ENCODE measurements at regions not wholly inside any gene's neighbourhood (a gene's known extent, or its start where the extent isn't known, plus 50 kb on each side); places are given as distances from the start of the nearest gene placed in this dataset.

DNA sequence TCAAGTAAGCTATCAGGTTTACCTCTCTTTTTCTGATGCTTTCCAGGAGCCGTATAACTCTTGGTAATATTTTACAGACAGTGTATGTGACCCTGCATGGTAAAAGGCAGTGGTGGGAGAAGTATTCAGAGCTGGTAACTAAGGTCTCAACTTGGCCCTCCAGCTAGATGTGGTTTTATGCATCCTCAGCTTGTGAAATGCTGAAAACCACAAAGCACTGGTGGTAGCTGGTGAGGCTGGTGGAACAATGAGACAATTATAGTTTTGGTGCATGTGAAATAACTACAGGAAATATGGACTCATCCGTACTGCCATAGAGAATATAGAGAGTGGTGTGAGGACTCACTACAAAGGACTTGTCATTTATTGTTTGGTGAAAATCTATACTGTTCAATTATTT is 383.0 kb upstream of the PCDH15 start:
- no peak overlapping the region for H3K27ac ChIP-seq
- H4K20me1 ChIP-seq (ENCODE audit: low read depth) = no peaks in the 10 kb centered on the region
- H3K9ac ChIP-seq = no peak overlapping the region
- no peaks in the 10 kb centered on the region for H3K9me3 ChIP-seq (ENCODE audit: low read depth)
- no peak for DNase-seq (ENCODE audit: low spot score)
- H3K79me2 ChIP-seq (ENCODE audit: low read depth) = no peaks in the 10 kb centered on the region
- H3F3A ChIP-seq (ENCODE audit: low read depth) = no peaks in the 10 kb centered on the region
- H3K36me3 Mint-ChIP-seq = no peaks in the 10 kb centered on the region
- H3K27ac Mint-ChIP-seq = no peak overlapping the region
- no peak overlapping the region for H3K4me2 ChIP-seq
- H3K4me1 Mint-ChIP-seq = no peaks in the 10 kb centered on the region
- no peaks in the 10 kb centered on the region for H3K27me3 Mint-ChIP-seq (ENCODE audit: insufficient read depth, low read depth)
- peaks cover 2% of the 10 kb centered on the region for H3K9me3 Mint-ChIP-seq
- TF ChIP-seq CTCF (IDR thresholded peaks at IDR 0.05) (no peak), EZH2 (IDR thresholded peaks at IDR 0.05) (no peak), EZH2phosphoT487 (IDR thresholded peaks at IDR 0.05) (no peak)
- H3K4me3 Mint-ChIP-seq = no peak overlapping the region
- H3K36me3 ChIP-seq = no peaks in the 10 kb centered on the region
- H2AFZ ChIP-seq (replicated peaks) = peak overlapping the region; percentile 40
- H3K4me1 ChIP-seq = peaks cover 9% of the 10 kb centered on the region
- H3K27me3 ChIP-seq = no peaks in the 10 kb centered on the region
- H3K4me3 ChIP-seq = no peak overlapping the region

- peaks cover 9% of the 10 kb centered on the region for H3K4me1 ChIP-seq
- peaks cover 2% of the 10 kb centered on the region for H3K9me3 Mint-ChIP-seq
- no peak overlapping the region for H3K9ac ChIP-seq
- no peak overlapping the region for H3K27ac Mint-ChIP-seq
- no peaks in the 10 kb centered on the region for H4K20me1 ChIP-seq (ENCODE audit: low read depth)
- H3K27me3 ChIP-seq = no peaks in the 10 kb centered on the region
- no peaks in the 10 kb centered on the region for H3K4me1 Mint-ChIP-seq
- no peak for TF ChIP-seq EZH2 (IDR thresholded peaks at IDR 0.05)
- H3K9me3 ChIP-seq (ENCODE audit: low read depth) = no peaks in the 10 kb centered on the region
- no peaks in the 10 kb centered on the region for H3K36me3 Mint-ChIP-seq
- no peaks in the 10 kb centered on the region for H3F3A ChIP-seq (ENCODE audit: low read depth)
- H3K79me2 ChIP-seq (ENCODE audit: low read depth) = no peaks in the 10 kb centered on the region
- DNase-seq (ENCODE audit: low spot score) = no peak
- no peak overlapping the region for H3K4me2 ChIP-seq
- no peak overlapping the region for H3K4me3 ChIP-seq
- H3K27ac ChIP-seq = no peak overlapping the region
- no peak overlapping the region for H2AFZ ChIP-seq (replicated peaks)
- H3K4me3 Mint-ChIP-seq = no peak overlapping the region
- H3K27me3 Mint-ChIP-seq (ENCODE audit: insufficient read depth, low read depth) = no peaks in the 10 kb centered on the region
- no peaks in the 10 kb centered on the region for H3K36me3 ChIP-seq
These were observed 379.3 kb upstream of the PCDH15 start for GRCh38 chr10:55180357-55180756.

DNA sequence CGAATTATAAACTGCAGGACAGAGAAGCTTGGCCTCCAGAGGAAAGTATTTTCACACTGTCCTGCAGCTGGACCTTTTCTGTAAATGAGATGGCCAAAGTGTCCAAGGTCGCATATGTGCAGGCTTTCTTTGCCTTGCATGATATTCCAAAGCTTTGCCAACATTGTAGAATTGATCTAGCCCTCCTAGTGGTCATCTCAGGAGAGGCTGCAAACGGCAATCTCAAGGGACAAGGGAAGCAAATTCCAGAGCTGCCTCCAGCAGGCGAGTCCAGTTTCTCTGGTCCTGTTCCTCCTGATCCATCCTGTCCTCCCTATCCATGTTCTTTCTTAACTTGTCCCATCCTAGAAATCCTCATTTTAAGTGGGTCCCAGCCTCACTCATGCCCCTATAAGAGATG is 373.4 kb upstream of the PCDH15 start:
- TF ChIP-seq CTCF (IDR thresholded peaks at IDR 0.05) (peak; percentile 40), EZH2phosphoT487 (IDR thresholded peaks at IDR 0.05) (no peak), EZH2 (IDR thresholded peaks at IDR 0.05) (no peak)
- Histone ChIP-seq H3K79me2 (ENCODE audit: low read depth) (no peaks in the 10 kb centered on the region), H3K4me3 (no peak overlapping the region), H3K4me2 (no peak overlapping the region), H3K36me3 (no peaks in the 10 kb centered on the region), H3K27ac (no peak overlapping the region), H3F3A (ENCODE audit: low read depth) (no peaks in the 10 kb centered on the region), H3K9me3 (ENCODE audit: low read depth) (no peaks in the 10 kb centered on the region), H3K9ac (no peak overlapping the region), H4K20me1 (ENCODE audit: low read depth) (no peaks in the 10 kb centered on the region), H3K4me1 (peaks cover 13% of the 10 kb centered on the region), H2AFZ (replicated peaks) (peak overlapping the region; percentile 73), H3K27me3 (no peaks in the 10 kb centered on the region)
- Mint-ChIP-seq H3K9me3 (peaks cover 2% of the 10 kb centered on the region), H3K4me3 (no peak overlapping the region), H3K36me3 (no peaks in the 10 kb centered on the region), H3K27me3 (ENCODE audit: insufficient read depth, low read depth) (peaks cover 2% of the 10 kb centered on the region), H3K27ac (no peak overlapping the region), H3K4me1 (no peaks in the 10 kb centered on the region)
- peak; percentile 21 for DNase-seq (ENCODE audit: low spot score)

GRCh38 chr10:55169493-55169892 is 368.5 kb upstream of the PCDH15 start:
- H3K4me2 ChIP-seq = no peak overlapping the region
- Mint-ChIP-seq H3K27me3 (ENCODE audit: insufficient read depth, low read depth) (peaks cover 2% of the 10 kb centered on the region), H3K4me1 (no peaks in the 10 kb centered on the region), H3K9me3 (no peaks in the 10 kb centered on the region), H3K27ac (no peak overlapping the region), H3K4me3 (no peak overlapping the region), H3K36me3 (no peaks in the 10 kb centered on the region)
- peaks cover 10% of the 10 kb centered on the region for H3K4me1 ChIP-seq
- H3K27ac ChIP-seq = no peak overlapping the region
- H3K79me2 ChIP-seq (ENCODE audit: low read depth) = no peaks in the 10 kb centered on the region
- TF ChIP-seq EZH2phosphoT487 (IDR thresholded peaks at IDR 0.05) (no peak), CTCF (IDR thresholded peaks at IDR 0.05) (no peak), EZH2 (IDR thresholded peaks at IDR 0.05) (no peak)
- H3K4me3 ChIP-seq = no peak overlapping the region
- H3K36me3 ChIP-seq = no peaks in the 10 kb centered on the region
- no peaks in the 10 kb centered on the region for H3K27me3 ChIP-seq
- no peaks in the 10 kb centered on the region for H3F3A ChIP-seq (ENCODE audit: low read depth)
- H3K9ac ChIP-seq = no peak overlapping the region
- H2AFZ ChIP-seq (replicated peaks) = no peak overlapping the region
- no peaks in the 10 kb centered on the region for H3K9me3 ChIP-seq (ENCODE audit: low read depth)
- H4K20me1 ChIP-seq (ENCODE audit: low read depth) = no peaks in the 10 kb centered on the region
- DNase-seq (ENCODE audit: low spot score) = no peak

Measured in neural progenitor cell (in vitro differentiated cells).